Activated T-helper 17 cell treated with anti-CD3 and anti-CD28 coated beads, Interleukin-2, amount 50 U/mL, for 72 hours (primary cell): ENCODE measurements at regions not wholly inside any gene's neighbourhood (a gene's known extent, or its start where the extent isn't known, plus 50 kb on each side); places are given as distances from the start of the nearest gene placed in this dataset.
A peak's percentile ranks its signal among the peaks of the same experiment; 100 is the strongest.

Experiments used
- ATAC-seq: fragments of 150-1000 bp; cut with Tn5 transposase; replicated peaks from 2 replicates; pipeline ENCODE4 v1.10.0; 2021; ENCODE audit warnings: mild to moderate bottlenecking, moderate library complexity
- H3K27ac Mint-ChIP-seq: one replicate; pipeline ENCODE4 v1.8.0; 2022; ENCODE audit warnings: mixed read lengths
- H3K27me3 Mint-ChIP-seq: one replicate; pipeline ENCODE4 v1.8.0; 2022; ENCODE audit warnings: mixed read lengths
- H3K36me3 Mint-ChIP-seq: one replicate; pipeline ENCODE4 v1.8.0; 2022; ENCODE audit warnings: low read depth, mild to moderate bottlenecking, mixed read lengths
- H3K4me1 Mint-ChIP-seq: one replicate; pipeline ENCODE4 v1.8.0; 2022; ENCODE audit warnings: mixed read lengths
- H3K4me3 Mint-ChIP-seq: one replicate; pipeline ENCODE4 v1.8.0; 2022; ENCODE audit warnings: mild to moderate bottlenecking, mixed read lengths
- H3K9me3 Mint-ChIP-seq: one replicate; pipeline ENCODE4 v1.8.0; 2022; ENCODE audit warnings: mixed read lengths

DNA sequence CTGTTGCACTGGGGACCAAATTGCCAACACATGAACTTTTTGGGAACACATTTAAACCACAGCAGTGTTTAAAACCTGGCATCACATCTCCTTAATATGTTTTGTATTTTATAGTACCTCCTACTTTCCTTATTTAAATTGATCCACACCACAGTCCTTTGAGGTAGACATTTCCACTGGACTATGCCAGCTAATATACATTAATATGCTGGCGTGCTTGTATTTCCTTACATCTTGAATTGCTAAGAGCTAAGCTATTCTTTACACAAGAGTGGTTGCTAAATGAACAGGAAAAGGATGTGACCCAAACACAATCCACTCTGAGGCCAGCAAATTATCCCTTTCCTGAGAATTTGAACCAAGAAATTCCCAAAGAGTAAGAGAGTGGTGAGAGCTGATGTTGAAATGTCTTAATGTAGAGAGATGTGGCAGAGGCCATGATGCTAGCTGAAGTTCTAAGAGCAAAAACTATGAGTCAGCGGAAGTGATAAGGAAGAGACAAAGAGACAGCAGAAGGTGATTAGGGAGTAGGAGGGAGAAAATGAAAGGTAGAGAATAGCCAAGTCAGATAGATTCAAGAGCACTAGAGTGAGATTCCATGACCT is 131.2 kb downstream of the CD47 start:
- H3K4me1 Mint-ChIP-seq = peaks cover 12% of the 10 kb centered on the region

DNA sequence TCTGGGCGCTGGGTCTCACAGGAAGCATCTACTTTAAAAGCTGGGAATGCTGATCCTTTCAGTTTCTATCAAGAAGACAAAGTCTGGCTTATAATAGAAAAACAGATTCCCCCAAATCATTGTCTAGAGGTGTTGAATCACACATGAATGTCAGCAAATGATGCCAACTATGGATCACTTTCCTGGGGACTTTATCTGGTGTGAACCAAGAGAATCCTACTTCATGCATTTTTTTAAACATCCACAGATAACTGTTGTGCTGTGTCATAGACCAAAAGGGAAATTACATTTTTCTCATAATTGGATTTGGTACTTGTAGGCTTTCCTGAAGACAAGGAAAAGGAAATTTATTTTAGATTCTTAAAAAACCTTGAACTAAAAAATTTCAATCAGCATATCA is 132.7 kb downstream of the CD47 start:
- H3K36me3 Mint-ChIP-seq = no peaks in the 10 kb centered on the region
- no peak overlapping the region for H3K4me3 Mint-ChIP-seq
- ATAC-seq = no peak
- H3K27ac Mint-ChIP-seq = no peak overlapping the region
- H3K9me3 Mint-ChIP-seq = peaks cover 7% of the 10 kb centered on the region
- no peaks in the 10 kb centered on the region for H3K27me3 Mint-ChIP-seq
- H3K4me1 Mint-ChIP-seq = peaks cover 20% of the 10 kb centered on the region

More for the DNA sequence above, 131.2 kb downstream of the CD47 start:
- ATAC-seq = peak; percentile 29
- peaks cover 10% of the 10 kb centered on the region for H3K9me3 Mint-ChIP-seq
- no peaks in the 10 kb centered on the region for H3K27me3 Mint-ChIP-seq
- no peaks in the 10 kb centered on the region for H3K36me3 Mint-ChIP-seq
- no peak overlapping the region for H3K27ac Mint-ChIP-seq
- H3K4me3 Mint-ChIP-seq = no peak overlapping the region

DNA sequence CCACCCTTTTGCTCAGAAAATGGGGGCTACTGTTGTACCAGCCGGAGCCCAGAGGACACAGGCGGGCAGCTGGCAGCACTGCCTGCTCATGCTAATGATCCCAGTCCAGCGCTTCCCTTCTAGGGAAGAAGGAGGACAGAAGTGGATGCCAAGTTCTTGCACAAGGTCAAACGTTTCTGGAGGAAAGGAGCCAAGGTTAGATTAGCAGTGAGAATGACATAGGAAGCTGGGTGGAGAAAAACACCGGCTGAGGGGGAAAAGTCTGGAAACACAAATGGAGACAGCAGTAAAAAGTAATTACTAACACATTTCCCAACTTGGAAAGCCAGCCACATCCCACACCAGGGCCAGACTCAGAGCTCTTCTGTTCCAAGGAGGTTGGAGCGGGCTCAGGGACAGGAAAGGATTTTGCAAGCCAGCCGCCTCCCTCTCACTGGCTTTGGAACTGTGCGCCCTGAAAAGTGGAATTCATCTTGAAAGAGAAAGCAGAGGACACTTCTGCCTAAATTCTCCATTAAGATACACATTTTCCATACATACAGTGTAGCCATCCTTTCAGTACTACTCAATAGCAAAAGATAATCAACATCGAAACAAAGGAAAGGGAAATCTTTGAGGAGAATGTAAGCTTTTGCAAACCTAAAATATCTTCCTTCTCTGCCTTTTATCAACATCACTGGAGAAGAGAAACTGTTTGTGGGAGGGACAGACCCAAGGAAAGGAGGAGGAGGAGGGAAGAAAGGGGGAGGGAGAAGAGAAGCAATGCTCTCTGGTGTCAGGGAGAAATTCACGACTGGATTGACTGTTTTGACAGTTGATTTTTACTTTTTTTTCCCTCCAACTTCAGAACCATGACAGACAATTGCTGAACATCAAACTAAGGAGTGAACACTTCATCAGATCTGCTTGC is 133.6 kb downstream of the CD47 start:
- peaks cover 6% of the 10 kb centered on the region for H3K9me3 Mint-ChIP-seq
- no peaks in the 10 kb centered on the region for H3K36me3 Mint-ChIP-seq
- peaks cover 21% of the 10 kb centered on the region for H3K4me1 Mint-ChIP-seq
- H3K4me3 Mint-ChIP-seq = no peak overlapping the region
- no peak overlapping the region for H3K27ac Mint-ChIP-seq
- no peak for ATAC-seq
- H3K27me3 Mint-ChIP-seq = no peaks in the 10 kb centered on the region

DNA sequence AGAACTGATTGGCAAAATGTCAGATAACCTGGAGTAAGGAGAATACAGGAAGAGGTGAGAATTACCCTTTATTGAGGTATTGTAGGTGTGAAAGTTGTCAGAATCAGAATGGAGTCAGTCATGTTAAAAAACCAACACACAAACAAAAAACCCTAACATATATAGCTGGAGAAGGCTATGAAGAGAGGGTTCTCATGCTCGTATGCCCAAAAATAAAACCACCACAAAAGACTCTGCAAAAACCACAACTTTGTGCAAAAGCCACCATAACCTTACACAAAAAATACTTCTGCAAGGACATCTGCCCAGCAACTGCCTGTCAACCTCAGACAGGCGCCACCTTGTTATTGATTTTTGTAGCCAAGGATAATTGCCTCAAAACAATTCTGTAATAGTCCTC is 136.0 kb downstream of the CD47 start:
- no peak overlapping the region for H3K4me3 Mint-ChIP-seq
- no peaks in the 10 kb centered on the region for H3K27me3 Mint-ChIP-seq
- no peaks in the 10 kb centered on the region for H3K36me3 Mint-ChIP-seq
- H3K27ac Mint-ChIP-seq = no peak overlapping the region
- ATAC-seq = no peak
- H3K4me1 Mint-ChIP-seq = peaks cover 25% of the 10 kb centered on the region
- H3K9me3 Mint-ChIP-seq = peaks cover 7% of the 10 kb centered on the region

DNA sequence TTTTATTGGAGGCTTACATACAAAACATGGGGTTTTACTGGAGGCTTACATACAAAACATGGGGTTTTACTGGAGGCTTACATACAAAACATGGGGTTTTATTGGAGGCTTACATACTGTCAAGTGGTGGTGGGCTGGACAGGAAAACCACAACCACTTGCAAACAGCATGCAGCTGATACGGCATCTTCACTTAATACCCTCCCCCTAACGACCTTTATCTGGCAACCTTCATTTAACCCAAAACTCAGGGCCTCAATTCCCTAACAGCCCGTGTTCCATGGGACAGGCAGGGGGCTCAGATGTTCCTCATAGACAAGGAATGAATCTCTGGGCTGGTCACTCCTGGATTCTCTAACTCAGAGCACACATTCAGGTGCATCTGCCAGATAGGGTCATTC is 137.1 kb downstream of the CD47 start:
- ATAC-seq = peak; percentile 18
- no peak overlapping the region for H3K4me3 Mint-ChIP-seq
- no peaks in the 10 kb centered on the region for H3K36me3 Mint-ChIP-seq
- H3K27ac Mint-ChIP-seq = no peak overlapping the region
- peaks cover 3% of the 10 kb centered on the region for H3K9me3 Mint-ChIP-seq
- H3K27me3 Mint-ChIP-seq = no peaks in the 10 kb centered on the region
- H3K4me1 Mint-ChIP-seq = peaks cover 25% of the 10 kb centered on the region

DNA sequence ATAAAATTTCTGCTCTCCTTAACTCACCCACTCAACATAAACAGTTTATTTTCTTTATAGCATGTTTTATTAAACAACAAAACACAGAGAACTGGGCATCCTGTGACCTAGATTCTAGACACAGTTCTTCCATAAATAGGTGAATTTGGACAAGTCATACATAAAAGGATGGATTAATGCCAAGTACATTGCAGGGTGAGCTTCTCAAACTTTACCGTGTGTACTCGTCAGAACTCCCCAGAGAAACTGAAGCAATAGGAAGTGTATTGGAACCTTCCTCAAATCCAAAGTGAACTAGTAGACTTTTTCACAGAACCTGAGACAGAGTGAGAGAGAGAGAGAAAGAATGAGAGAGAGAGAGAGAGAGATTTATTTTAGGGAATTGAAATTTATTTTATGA is 139.7 kb downstream of the CD47 start:
- Mint-ChIP-seq H3K27me3 (no peaks in the 10 kb centered on the region), H3K27ac (no peak overlapping the region), H3K9me3 (peaks cover 3% of the 10 kb centered on the region), H3K4me1 (peaks cover 25% of the 10 kb centered on the region), H3K36me3 (no peaks in the 10 kb centered on the region), H3K4me3 (no peak overlapping the region)
- no peak for ATAC-seq

DNA sequence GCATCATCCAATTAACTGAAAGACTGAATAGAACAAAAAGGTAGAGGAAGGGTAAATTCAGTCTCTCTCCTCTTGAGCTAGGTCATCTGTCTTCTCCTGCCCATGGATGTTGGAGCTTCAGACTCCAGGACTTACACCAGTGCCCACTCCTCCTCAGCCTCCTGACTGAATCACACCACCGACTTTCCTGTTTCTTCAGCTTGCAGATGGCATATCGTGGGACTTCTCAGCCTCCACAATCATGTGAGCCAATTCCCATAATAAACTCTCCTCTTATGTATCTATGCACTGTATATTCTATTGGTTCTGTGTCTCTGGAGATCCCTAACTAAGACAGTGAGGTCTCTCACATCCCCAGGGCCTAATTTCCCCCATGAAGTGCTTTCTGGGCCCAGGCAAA is 140.4 kb downstream of the CD47 start:
- Mint-ChIP-seq H3K4me1 (peaks cover 25% of the 10 kb centered on the region), H3K27ac (no peak overlapping the region), H3K9me3 (peaks cover 3% of the 10 kb centered on the region), H3K36me3 (no peaks in the 10 kb centered on the region), H3K27me3 (no peaks in the 10 kb centered on the region), H3K4me3 (no peak overlapping the region)
- ATAC-seq = no peak

DNA sequence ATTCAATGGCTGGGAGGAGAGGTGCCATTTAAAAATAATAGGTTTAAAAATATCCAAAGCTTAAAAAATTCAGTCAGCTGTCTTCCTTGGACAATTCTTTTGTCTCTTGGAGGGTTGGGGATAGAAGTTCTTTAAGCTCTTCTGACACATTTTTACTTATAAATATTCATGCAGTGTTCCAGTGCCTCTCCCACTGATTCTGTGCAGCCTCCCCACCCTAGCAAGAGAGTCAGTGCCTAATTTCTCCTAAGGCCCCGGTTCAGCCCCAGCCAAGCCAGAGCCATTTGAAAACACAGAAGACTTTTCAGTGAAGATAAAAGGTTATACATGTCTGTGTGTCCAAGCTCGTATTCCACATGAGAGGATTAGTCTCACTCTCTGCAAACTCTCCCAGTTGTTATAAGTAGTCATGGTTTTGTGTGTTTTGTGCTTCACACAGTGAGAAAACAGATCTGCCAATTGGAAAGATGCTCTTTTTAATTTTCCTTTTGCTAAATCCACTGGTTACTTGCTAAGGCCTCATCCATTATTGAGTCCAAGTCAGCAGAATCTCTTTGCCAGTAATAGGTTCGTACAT is 141.3 kb downstream of the CD47 start:
- Mint-ChIP-seq H3K27me3 (no peaks in the 10 kb centered on the region), H3K9me3 (peaks cover 3% of the 10 kb centered on the region), H3K4me1 (peaks cover 16% of the 10 kb centered on the region), H3K27ac (no peak overlapping the region), H3K4me3 (no peak overlapping the region), H3K36me3 (no peaks in the 10 kb centered on the region)
- ATAC-seq = no peak

DNA sequence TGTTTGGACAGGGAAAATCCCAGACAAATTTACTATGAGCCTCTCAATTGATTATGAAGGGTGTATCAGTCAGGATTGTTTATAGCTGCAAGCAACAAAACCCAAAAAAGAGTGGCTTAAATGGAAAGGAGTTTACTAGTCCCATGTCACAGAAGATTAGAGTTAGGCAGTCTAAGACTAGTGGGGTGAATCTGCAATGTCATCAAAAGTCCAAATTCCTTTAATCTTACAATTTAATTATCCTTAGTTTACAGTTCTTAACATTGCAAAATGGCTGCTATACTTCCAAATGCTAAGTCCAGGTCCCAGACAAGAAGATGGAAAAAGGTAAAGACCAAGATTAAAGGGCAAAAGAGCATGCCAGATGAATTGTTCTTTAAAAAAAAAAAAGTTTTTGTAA is 143.6 kb downstream of the CD47 start:
- Mint-ChIP-seq H3K27ac (no peak overlapping the region), H3K9me3 (peaks cover 3% of the 10 kb centered on the region), H3K4me1 (peaks cover 9% of the 10 kb centered on the region), H3K4me3 (no peak overlapping the region), H3K36me3 (no peaks in the 10 kb centered on the region), H3K27me3 (no peaks in the 10 kb centered on the region)
- ATAC-seq = no peak

DNA sequence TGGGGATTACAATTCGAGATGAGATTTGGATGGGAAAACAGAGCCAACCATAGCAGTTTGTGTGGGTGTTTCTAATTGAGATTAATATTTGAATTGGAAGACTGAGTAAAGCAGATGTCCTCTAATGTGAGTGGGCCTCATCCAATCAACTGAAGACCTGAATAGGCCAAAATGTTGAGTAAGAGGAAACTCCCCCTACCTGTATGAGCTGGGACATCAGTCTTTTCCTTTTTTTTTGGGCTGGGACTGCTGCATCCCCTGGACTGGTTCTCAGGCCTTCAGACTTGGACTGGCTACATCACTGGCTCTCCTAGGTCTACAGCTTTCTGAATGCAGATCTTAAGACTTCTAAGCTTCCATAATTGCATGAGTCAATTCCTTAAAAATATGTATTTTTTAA is 144.1 kb downstream of the CD47 start:
- no peak overlapping the region for H3K4me3 Mint-ChIP-seq
- ATAC-seq = no peak
- H3K4me1 Mint-ChIP-seq = peaks cover 14% of the 10 kb centered on the region
- H3K36me3 Mint-ChIP-seq = no peaks in the 10 kb centered on the region
- no peak overlapping the region for H3K27ac Mint-ChIP-seq
- peaks cover 3% of the 10 kb centered on the region for H3K9me3 Mint-ChIP-seq
- H3K27me3 Mint-ChIP-seq = no peaks in the 10 kb centered on the region

DNA sequence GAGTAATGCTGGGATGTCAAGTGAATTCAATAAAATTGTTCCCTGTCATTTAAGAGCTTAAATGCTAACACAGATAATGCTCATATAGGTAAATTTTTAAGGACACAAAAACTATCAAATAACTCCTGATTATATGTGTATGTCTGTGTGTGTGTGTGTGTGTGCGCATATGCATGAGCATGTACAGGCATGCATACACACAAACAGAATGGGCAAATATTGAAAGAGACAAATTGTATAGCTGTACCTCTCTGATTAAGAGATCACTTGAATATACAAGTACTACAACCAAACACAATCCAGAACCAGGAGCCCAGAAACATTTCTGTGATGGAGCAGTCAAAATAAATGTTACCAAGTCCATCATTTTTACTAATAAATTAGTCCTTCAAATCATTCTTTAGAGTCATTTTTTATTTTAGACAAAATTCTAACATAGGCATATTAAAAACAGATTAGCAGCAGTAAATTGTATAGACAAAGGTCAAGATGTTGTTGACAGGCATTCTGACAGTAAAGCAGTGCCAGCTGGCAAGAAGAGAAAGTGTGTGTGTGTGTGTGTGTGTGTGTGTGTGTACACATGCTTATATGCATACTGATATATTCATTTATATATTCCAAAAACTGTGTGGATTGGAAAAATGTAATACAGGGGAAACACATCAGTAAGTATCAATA is 145.3 kb downstream of the CD47 start:
- Mint-ChIP-seq H3K27ac (no peak overlapping the region), H3K27me3 (no peaks in the 10 kb centered on the region), H3K4me1 (peaks cover 13% of the 10 kb centered on the region), H3K36me3 (no peaks in the 10 kb centered on the region), H3K9me3 (no peaks in the 10 kb centered on the region), H3K4me3 (no peak overlapping the region)
- no peak for ATAC-seq

DNA sequence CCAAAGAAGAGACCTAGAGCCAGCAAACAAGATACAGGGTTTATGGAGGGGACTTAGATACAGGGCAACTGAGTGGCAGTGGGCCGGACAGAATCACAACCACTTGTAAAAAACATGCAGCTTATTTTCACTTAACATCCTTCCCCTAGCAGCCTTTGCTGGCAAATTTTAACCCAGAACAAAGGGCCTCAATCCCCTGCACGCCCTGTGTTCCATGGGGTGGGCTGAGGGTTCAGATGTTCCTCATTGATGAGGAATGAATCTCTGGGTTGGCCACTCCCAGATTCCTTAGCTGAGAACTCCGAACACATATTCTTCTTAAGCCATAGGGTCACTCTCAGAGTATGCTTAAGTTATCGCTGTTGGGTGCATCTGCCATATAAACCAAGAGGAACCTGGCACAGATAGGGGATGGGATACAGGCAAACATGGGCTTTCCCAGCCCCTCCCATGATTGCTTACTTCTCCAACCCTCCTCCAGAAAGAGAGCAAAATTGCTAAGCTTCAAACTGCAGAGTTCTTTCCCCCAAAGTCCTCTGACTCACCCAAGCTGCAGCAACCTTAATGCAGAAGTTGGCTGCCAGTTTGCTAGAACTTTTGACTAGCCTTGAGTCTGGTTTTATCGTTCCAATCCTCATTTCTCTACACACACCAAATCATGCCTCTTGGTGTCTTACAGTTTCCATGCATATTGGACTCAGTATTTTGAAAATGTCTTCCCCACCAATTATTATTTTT is 146.9 kb downstream of the CD47 start:
- H3K4me1 Mint-ChIP-seq = peaks cover 13% of the 10 kb centered on the region
- H3K9me3 Mint-ChIP-seq = no peaks in the 10 kb centered on the region
- no peak overlapping the region for H3K4me3 Mint-ChIP-seq
- no peaks in the 10 kb centered on the region for H3K36me3 Mint-ChIP-seq
- H3K27ac Mint-ChIP-seq = no peak overlapping the region
- no peak for ATAC-seq
- H3K27me3 Mint-ChIP-seq = no peaks in the 10 kb centered on the region

DNA sequence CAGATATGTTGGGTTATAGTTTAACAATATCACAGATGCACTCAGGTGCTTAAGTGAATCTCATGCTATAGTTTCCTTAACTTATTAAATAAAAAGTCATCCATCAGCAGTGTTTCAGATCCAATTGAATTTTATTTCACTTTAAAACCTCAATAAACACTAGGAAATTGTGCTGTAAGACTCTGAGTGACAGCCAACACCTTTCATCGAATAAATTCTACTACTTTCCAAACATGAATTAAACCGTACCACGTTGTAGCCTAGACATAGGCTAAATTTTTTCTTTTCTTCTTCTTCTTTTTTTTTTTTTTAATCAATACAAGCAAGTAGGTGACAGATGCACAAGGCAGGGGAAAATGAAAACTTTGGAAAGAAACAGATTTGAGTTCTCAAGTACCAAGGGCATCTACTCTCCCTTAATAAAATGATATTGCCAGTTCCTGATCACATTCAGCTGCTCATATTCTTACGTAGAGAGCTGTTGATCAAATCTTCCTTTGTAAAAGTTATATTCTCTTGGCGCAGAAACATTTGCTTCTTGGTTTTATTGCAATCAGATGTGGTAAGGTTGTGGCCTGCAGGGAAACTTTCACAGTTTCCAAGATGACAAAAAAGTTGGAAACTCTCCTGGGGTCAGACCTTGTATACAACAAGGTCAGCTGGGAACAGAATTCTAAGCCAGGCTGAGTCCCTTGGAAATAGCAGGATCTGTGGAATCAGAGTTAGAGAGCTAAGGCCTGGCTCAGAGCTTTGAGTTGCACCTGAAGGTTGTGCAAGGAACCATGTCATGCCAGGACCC is 147.7 kb downstream of the CD47 start:
- Mint-ChIP-seq H3K27me3 (no peaks in the 10 kb centered on the region), H3K27ac (no peak overlapping the region), H3K9me3 (no peaks in the 10 kb centered on the region), H3K36me3 (no peaks in the 10 kb centered on the region), H3K4me3 (no peak overlapping the region), H3K4me1 (peaks cover 13% of the 10 kb centered on the region)
- no peak for ATAC-seq
